ENCODE measurements at regions not wholly inside any gene's neighbourhood (a gene's known extent, or its start where the extent isn't known, plus 50 kb on each side); places are given as distances from the start of the nearest gene placed in this dataset.

DNA sequence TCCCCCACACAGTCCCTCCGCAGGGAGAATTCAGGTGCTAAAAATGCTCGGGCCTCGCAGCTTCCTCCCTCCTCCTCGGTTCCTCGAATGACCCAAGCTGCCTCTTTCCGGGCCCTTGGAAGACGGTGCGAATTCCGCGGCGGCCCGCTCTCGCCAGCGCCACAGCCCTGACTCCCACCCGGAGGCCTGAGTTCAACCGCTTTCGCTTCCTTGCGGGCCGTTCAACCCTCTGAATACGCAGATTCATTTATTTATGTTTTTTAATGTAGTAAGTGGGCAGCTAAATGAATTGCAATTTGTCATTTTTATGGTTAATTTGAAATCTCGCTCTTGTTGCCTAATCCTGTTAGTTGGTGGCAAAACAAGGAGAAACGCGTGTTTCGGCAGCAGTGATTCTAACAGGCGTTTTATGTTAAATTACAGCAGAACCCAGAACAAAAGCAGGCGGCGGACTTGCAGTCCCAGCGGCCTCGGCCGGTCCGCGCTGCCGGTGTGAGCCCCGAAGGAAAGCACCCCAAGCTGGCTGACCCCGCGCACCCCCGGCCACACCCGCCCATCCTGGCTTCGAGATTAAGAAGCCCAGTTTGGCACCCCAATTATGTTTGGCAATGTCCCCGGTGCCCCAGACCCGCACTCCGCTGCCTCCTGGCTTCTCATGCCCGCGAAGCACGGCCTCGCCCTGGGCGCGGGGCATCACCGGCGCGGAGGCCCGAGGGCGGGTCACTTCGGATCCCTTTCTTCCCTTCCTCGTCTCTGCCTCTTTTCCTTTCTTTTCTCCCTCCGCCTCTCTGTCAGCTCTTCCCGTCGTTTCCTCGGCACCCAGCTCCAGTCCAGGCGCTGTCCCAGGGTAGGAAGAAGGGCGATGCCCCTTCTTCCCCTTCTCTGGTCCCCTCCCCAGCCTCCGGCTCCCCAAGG lies 75.9 kb downstream of the INSIG1 start:
- intact Hi-C loops (cut with micrococcal nuclease; ENCODE audit: unreplicated experiment) = no loop called here

DNA sequence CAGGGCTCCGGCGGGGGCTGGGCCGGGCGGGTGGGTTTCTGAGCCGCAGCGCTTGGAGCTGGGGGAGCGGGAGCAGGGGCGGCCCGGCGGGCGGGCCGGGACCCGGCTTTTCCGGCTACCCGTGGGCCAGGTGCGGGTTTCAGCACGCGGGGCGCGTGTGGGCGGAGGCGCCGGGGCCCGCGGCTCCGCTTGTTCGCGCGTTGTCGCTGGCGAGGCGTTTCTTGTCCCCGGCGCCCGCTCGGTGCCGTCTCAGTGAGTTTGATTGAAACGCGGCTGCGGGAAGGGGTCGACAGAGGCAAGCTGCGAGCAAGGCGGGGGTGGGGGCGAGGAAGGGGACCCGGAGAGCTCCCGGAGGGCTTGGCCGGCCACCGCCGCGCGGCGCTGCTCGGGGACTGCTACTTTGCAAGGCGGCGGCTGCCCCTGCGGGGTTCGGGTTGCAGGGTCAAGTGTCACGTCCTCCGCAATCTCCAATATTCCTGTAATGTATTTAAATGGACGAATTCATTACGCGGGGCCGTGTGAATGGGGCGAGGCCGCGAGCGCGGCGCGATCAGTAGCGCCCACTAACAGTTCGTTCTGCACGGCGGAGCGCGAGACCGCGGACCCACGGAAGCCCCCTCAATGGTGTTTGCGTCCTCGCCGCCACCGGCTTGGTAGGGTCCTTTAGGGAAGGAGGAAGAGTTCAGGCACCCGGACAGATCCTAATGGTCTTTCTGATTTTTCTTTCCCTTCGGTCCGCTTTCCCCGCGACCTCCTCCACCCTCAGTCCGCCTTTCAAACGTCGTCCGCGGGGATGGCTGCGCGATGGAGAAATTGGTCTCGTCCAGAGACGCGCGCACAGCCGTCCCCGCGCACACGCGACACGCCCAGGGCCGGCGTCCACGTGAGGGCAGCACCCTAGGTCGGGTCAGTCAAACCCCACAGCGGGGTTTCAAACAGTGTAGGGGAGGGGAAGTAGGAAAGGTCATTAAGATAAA lies 76.9 kb downstream of the INSIG1 start:
- no TSS peak for BruUV-seq (replicated peaks)
- no peaks in the 10 kb centered on the region for H3K36me3 ChIP-seq (ENCODE audit: low read depth)
- no peak overlapping the region for H3K4me3 ChIP-seq
- H3K9me2 ChIP-seq (ENCODE audit: insufficient read depth) = no peaks in the 10 kb centered on the region
- no peak overlapping the region for H3K4me2 ChIP-seq
- TF ChIP-seq, protein P1, sequence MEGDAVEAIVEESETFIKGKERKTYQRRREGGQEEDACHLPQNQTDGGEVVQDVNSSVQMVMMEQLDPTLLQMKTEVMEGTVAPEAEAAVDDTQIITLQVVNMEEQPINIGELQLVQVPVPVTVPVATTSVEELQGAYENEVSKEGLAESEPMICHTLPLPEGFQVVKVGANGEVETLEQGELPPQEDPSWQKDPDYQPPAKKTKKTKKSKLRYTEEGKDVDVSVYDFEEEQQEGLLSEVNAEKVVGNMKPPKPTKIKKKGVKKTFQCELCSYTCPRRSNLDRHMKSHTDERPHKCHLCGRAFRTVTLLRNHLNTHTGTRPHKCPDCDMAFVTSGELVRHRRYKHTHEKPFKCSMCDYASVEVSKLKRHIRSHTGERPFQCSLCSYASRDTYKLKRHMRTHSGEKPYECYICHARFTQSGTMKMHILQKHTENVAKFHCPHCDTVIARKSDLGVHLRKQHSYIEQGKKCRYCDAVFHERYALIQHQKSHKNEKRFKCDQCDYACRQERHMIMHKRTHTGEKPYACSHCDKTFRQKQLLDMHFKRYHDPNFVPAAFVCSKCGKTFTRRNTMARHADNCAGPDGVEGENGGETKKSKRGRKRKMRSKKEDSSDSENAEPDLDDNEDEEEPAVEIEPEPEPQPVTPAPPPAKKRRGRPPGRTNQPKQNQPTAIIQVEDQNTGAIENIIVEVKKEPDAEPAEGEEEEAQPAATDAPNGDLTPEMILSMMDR (conservative IDR thresholded peaks at IDR 0.05) = no peak
- no peak for TF ChIP-seq EZH2 (IDR thresholded peaks at IDR 0.05; ENCODE audit: low read depth)
- no peaks in the 10 kb centered on the region for H3K4me1 ChIP-seq (replicated peaks; ENCODE audit: insufficient read depth)
- no peaks in the 10 kb centered on the region for H3K9me3 ChIP-seq (ENCODE audit: insufficient read depth, low read depth)
- no peaks in the 10 kb centered on the region for H4K20me1 ChIP-seq (ENCODE audit: insufficient read depth)
- H3K79me2 ChIP-seq (ENCODE audit: low read depth) = no peaks in the 10 kb centered on the region
- no peak overlapping the region for H3K27ac ChIP-seq
- no peak overlapping the region for H2AFZ ChIP-seq
- no peak for DNase-seq
- CTCF ChIA-PET = no interaction called here
- POLR2A ChIA-PET (ENCODE audit: unreplicated experiment) = no interaction called here
- H3K27me3 ChIP-seq (ENCODE audit: insufficient read depth, low read depth) = peaks cover 83% of the 10 kb centered on the region
- no peaks in the 10 kb centered on the region for H3F3A ChIP-seq (ENCODE audit: insufficient read depth, low read depth)
- intact Hi-C loops (cut with micrococcal nuclease; ENCODE audit: unreplicated experiment) = no loop called here

More for the DNA sequence above, 75.9 kb downstream of the INSIG1 start:
- TF ChIP-seq EZH2 (IDR thresholded peaks at IDR 0.05; ENCODE audit: low read depth) = no peak
- TF ChIP-seq, protein P1 (conservative IDR thresholded peaks at IDR 0.05) = no peak
- Histone ChIP-seq H3K9me2 (ENCODE audit: insufficient read depth) (no peaks in the 10 kb centered on the region), H3K27me3 (ENCODE audit: insufficient read depth, low read depth) (peaks cover 83% of the 10 kb centered on the region), H3K36me3 (ENCODE audit: low read depth) (no peaks in the 10 kb centered on the region), H3K4me1 (replicated peaks; ENCODE audit: insufficient read depth) (no peaks in the 10 kb centered on the region), H3K4me3 (no peak overlapping the region), H4K20me1 (ENCODE audit: insufficient read depth) (no peaks in the 10 kb centered on the region), H3K4me2 (no peak overlapping the region), H3K27ac (no peak overlapping the region), H2AFZ (no peak overlapping the region), H3F3A (ENCODE audit: insufficient read depth, low read depth) (no peaks in the 10 kb centered on the region), H3K9me3 (ENCODE audit: insufficient read depth, low read depth) (no peaks in the 10 kb centered on the region), H3K79me2 (ENCODE audit: low read depth) (no peaks in the 10 kb centered on the region)
- DNase-seq = no peak
- ChIA-PET POLR2A (ENCODE audit: unreplicated experiment) (no interaction called here), CTCF (no interaction called here)
- BruUV-seq (replicated peaks) = no TSS peak

DNA sequence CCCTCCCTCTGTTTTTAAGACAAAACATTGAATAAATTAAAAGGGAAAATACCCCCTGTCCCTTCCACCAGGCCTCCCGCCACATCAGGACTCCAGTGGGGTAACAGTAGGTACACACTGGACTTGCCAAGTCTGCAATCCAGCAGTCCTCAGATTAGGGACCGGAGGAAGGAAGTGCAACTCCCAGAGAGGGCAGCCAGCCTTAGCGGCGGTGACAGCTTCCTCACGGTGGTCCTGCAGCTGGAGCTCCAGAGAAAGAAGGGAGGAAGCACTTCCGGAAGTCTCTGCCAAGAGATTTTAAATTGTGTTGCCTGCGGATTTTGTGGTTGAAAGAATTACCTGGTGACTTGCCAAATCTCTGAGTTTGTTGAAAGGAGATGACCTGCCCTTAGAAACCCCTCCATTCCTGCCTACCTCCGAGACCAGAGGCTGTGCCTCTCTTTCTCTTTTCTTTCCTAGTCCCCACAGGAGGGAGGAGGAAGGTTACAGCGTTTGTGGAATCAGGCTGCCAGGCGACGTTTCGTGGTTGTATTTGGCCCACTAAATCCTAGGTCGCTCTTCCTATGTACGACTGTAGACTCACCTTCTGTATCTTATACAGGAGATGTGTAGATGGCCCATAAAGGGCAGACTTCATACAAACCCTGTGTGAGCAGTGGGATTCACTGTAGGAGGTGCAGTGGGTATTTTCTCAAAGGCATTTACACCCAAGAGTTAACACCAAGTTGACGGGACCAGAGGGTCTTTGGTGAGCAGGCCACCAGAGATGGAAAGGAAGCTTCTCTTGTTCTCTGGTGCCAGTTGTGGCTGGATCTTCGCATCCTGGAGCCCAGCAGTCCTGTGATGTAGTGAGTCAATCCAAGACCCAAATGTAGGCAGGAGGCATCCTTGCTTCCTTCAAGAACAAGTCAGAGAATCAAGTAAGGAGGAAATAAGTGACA lies 77.9 kb downstream of the INSIG1 start:
- intact Hi-C loops (cut with micrococcal nuclease; ENCODE audit: unreplicated experiment) = no loop called here
- BruUV-seq (replicated peaks) = no TSS peak
- H3K27me3 ChIP-seq (ENCODE audit: insufficient read depth, low read depth) = peaks cover 84% of the 10 kb centered on the region
- no peaks in the 10 kb centered on the region for H3K79me2 ChIP-seq (ENCODE audit: low read depth)
- CTCF ChIA-PET = no interaction called here
- no peaks in the 10 kb centered on the region for H3K9me3 ChIP-seq (ENCODE audit: insufficient read depth, low read depth)
- POLR2A ChIA-PET (ENCODE audit: unreplicated experiment) = no interaction called here
- no peaks in the 10 kb centered on the region for H3K9me2 ChIP-seq (ENCODE audit: insufficient read depth)
- H3K4me2 ChIP-seq = no peak overlapping the region
- no peaks in the 10 kb centered on the region for H3K4me1 ChIP-seq (replicated peaks; ENCODE audit: insufficient read depth)
- H4K20me1 ChIP-seq (ENCODE audit: insufficient read depth) = no peaks in the 10 kb centered on the region
- H3F3A ChIP-seq (ENCODE audit: insufficient read depth, low read depth) = no peaks in the 10 kb centered on the region
- TF ChIP-seq EZH2 (IDR thresholded peaks at IDR 0.05; ENCODE audit: low read depth) = no peak
- TF ChIP-seq, protein P1 (conservative IDR thresholded peaks at IDR 0.05) = no peak
- DNase-seq = no peak
- no peak overlapping the region for H3K4me3 ChIP-seq
- no peaks in the 10 kb centered on the region for H3K36me3 ChIP-seq (ENCODE audit: low read depth)
- no peak overlapping the region for H2AFZ ChIP-seq
- no peak overlapping the region for H3K27ac ChIP-seq
